MCF 10A (cell line): ENCODE measurements at regions not wholly inside any gene's neighbourhood (a gene's known extent, or its start where the extent isn't known, plus 50 kb on each side); places are given as distances from the start of the nearest gene placed in this dataset.

Experiments
- BruUV-seq: library from RNA; stranded (reverse); fragments of 400-500 nt; replicated peaks from 2 replicates; lab custom pipeline; 2021; lab: Mats Ljungman, UMichigan
- CTCF ChIA-PET: fragments of 300-600 bp; sonication (Branson Sonifier 250); formaldehyde crosslinking; extraction: SDS; loops from one replicate; lab custom pipeline; 2021; ENCODE audit warnings: antibody characterized with exemption, inconsistent platforms; lab: Yijun Ruan, JAX
- POLR2A ChIA-PET: fragments of 300-600, 350-650 bp; sonication (Branson Sonifier 250); formaldehyde crosslinking; extraction: SDS; loops from one replicate; lab custom pipeline; 2020; ENCODE audit warnings: antibody characterized with exemption, inconsistent platforms; lab: Yijun Ruan, JAX
- DNase-seq: peaks from one replicate; pipeline ENCODE4 v3.0.0-alpha.2; 2018; ENCODE audit not compliant: unreplicated experiment
- H3K27ac Mint-ChIP-seq: one replicate; pipeline ENCODE4 v1.8.0; 2022; ENCODE audit warnings: mild to moderate bottlenecking, low read depth, mixed read lengths; ENCODE audit not compliant: unreplicated experiment
- H3K27me3 Mint-ChIP-seq: one replicate; pipeline ENCODE4 v1.8.0; 2022; ENCODE audit warnings: mixed read lengths; ENCODE audit not compliant: insufficient read depth, unreplicated experiment
- H3K36me3 Mint-ChIP-seq: one replicate; pipeline ENCODE4 v1.8.0; 2022; ENCODE audit warnings: mild to moderate bottlenecking, moderate library complexity, mixed read lengths; ENCODE audit not compliant: insufficient read depth, unreplicated experiment
- H3K4me1 Mint-ChIP-seq: one replicate; pipeline ENCODE4 v1.8.0; 2022; ENCODE audit warnings: mixed read lengths; ENCODE audit not compliant: insufficient read depth, unreplicated experiment
- H3K4me3 Mint-ChIP-seq: one replicate; pipeline ENCODE4 v1.8.0; 2022; ENCODE audit warnings: mild to moderate bottlenecking, moderate library complexity, mixed read lengths; ENCODE audit not compliant: unreplicated experiment
- H3K9me3 Mint-ChIP-seq: one replicate; pipeline ENCODE4 v1.8.0; 2022; ENCODE audit warnings: mixed read lengths; ENCODE audit not compliant: unreplicated experiment
- CTCF ChIP-seq: fragments of 200-600 bp; IDR thresholded peaks from one replicate; pipeline ENCODE4 v1.8.0; 2022; ENCODE audit warnings: antibody characterized with exemption, mild to moderate bottlenecking; ENCODE audit not compliant: unreplicated experiment
- intact Hi-C: fragments of 100-400 bp; cut with micrococcal nuclease; formaldehyde crosslinking; loops from 2 replicates; pipeline ENCODE4 v1.14.1; 2022

DNA sequence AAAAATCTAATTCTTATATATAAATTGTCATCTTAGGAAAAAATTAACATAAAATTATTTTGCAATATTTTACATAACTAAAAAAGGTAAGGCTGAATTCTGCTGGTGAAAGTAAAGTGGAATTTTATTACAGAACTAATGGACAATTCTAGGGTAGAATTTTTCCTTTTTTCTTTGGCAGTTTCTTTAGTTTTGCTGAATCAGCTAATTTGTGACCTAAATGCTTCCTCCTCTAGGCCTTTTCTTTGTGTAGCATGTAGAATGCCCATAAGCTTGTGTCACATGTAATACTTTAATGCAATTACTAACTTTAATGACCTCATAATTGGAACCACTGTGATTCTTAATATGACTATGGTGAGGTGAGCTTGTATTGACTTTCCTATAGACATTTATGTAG is 1378.4 kb upstream of the ADGRL4 start:
- POLR2A ChIA-PET, result interaction anchor here (1.4 kb wide), 1 partner anchor 9 kb away, joined by 5 read pairs; no protein-coding TSS in a partner anchor

DNA sequence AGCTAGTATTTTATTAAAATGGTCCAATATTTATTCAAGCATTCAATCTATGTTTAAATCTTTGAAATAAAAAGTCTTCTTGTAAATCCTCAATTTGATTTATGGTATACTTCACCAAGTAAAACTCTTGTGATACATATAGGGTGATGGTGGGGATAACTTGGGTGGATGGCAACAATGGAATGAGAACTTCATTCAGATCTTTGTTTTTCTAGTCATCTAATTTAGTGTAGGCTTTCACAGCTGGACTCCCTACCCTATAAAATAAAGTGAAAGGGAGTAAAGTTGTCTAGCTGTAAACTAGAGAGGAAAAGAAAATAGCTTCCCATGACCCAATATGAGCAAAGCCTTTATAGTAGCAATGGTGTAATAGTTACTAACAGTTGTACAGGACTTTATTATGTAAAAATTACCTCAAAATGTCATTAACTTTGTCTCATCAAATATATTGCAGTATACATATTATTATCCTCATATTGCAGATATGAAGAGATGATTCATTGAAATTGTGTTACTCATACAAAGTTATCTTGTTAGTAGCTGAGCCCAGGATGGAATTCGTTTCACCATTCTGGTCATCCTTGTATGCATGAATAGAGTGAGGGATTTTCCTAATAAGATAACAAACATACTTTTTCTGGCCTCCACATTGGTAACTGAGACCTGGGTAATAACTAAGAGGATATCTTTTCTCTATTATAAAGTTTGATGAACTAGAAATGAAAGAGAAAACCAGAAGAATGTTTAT is 1377.7 kb upstream of the ADGRL4 start:
- peaks cover 2% of the 10 kb centered on the region for H3K36me3 Mint-ChIP-seq
- no peak overlapping the region for H3K27ac Mint-ChIP-seq
- no peak overlapping the region for H3K4me3 Mint-ChIP-seq
- BruUV-seq, result no TSS peak
- H3K9me3 Mint-ChIP-seq, result no peaks in the 10 kb centered on the region
- intact Hi-C loops, result no loop called here
- H3K4me1 Mint-ChIP-seq, result no peaks in the 10 kb centered on the region
- ChIA-PET POLR2A (interaction anchor here (0.6 to 1.4 kb wide), 2 partner anchors 8 to 272 kb away, joined by 3 to 5 read pairs; no protein-coding TSS in a partner anchor), CTCF (no interaction called here)
- DNase-seq, result peak; percentile 11
- no peaks in the 10 kb centered on the region for H3K27me3 Mint-ChIP-seq
- TF ChIP-seq CTCF, result no peak

More for the DNA sequence above, 1378.4 kb upstream of the ADGRL4 start:
- H3K9me3 Mint-ChIP-seq, result no peaks in the 10 kb centered on the region
- BruUV-seq, result no TSS peak
- no peak for TF ChIP-seq CTCF
- CTCF ChIA-PET, result no interaction called here
- H3K27ac Mint-ChIP-seq, result no peak overlapping the region
- no peak for DNase-seq
- no peaks in the 10 kb centered on the region for H3K4me1 Mint-ChIP-seq
- no peak overlapping the region for H3K4me3 Mint-ChIP-seq
- intact Hi-C loops, result no loop called here
- peaks cover 5% of the 10 kb centered on the region for H3K36me3 Mint-ChIP-seq
- H3K27me3 Mint-ChIP-seq, result no peaks in the 10 kb centered on the region

DNA sequence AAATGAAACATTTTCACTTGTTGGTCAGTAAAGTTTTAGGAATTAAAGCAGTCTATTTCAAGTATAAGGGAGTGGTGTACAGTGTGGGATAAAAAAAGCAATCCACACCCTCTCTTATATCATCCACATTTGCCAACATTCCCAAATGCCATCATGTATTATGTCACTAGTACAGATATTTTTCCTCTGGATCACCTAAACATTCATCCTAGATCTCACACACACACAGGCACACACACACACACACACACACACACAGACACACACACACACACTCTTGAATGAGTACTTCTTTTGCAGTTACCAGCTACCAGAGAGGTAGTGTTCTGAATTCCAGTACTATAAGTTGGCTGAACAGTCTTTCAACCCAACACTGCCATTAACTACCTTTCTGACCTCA is 1369.1 kb upstream of the ADGRL4 start:
- Mint-ChIP-seq H3K4me1 (peaks cover 16% of the 10 kb centered on the region), H3K9me3 (no peaks in the 10 kb centered on the region), H3K36me3 (no peaks in the 10 kb centered on the region), H3K4me3 (no peak overlapping the region), H3K27me3 (no peaks in the 10 kb centered on the region), H3K27ac (peak overlapping the region; percentile 2)
- intact Hi-C loops, result no loop called here
- ChIA-PET POLR2A (interaction anchor here (0.7 to 1.1 kb wide), 3 partner anchors 9 to 1177 kb away, joined by 3 to 5 read pairs (median 3); no protein-coding TSS in a partner anchor), CTCF (no interaction called here)
- TF ChIP-seq CTCF, result no peak
- DNase-seq, result peak; percentile 47
- no TSS peak for BruUV-seq

DNA sequence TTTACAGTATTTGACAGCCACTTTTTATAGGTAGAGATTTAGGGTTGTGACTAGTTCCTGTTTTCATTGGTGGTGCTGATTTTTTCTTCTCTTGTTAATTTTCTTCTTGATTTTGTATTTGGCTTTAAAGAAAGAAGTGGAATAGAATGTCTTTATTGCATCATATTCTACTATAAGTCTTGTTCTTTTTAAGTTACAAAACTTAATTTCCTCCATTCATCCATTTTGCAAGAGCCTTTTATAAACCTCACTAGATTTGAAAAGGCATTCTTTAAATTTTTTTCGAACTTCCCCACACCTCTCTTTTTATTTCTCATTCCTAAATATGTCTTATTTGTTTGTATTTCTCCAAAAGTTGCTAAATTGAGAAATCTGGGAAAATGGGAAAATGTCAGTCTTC is 1368.6 kb upstream of the ADGRL4 start:
- no peak overlapping the region for H3K4me3 Mint-ChIP-seq
- BruUV-seq, result no TSS peak
- H3K9me3 Mint-ChIP-seq, result no peaks in the 10 kb centered on the region
- no peaks in the 10 kb centered on the region for H3K27me3 Mint-ChIP-seq
- intact Hi-C loops, result no loop called here
- POLR2A ChIA-PET, result no interaction called here
- CTCF ChIA-PET, result no interaction called here
- TF ChIP-seq CTCF, result no peak
- peaks cover 16% of the 10 kb centered on the region for H3K4me1 Mint-ChIP-seq
- H3K27ac Mint-ChIP-seq, result peak overlapping the region; percentile 2
- no peaks in the 10 kb centered on the region for H3K36me3 Mint-ChIP-seq
- DNase-seq, result no peak
